IMR-90 (cell line): ENCODE measurements at regions not wholly inside any gene's neighbourhood (a gene's known extent, or its start where the extent isn't known, plus 50 kb on each side); places are given as distances from the start of the nearest gene placed in this dataset.

Experiments used
- ATAC-seq: fragments of 200-7000 bp; cut with Tn5 transposase; 2 replicates; pipeline ENCODE4 v1.9.1; 2020; ENCODE audit warnings: low read depth, mild to moderate bottlenecking, moderate library complexity
- BruUV-seq: library from RNA; stranded (reverse); fragments of 400-500 nt; replicated peaks from 2 replicates; lab custom pipeline; 2021; lab: Mats Ljungman, UMichigan
- CTCF ChIA-PET: fragments of 300-600 bp; formaldehyde crosslinking; extraction: SDS; loops from one replicate; lab custom pipeline; 2021; ENCODE audit warnings: antibody characterized with exemption; lab: Yijun Ruan, JAX
- POLR2A ChIA-PET: fragments of 300-600 bp; sonication (Branson Sonifier 250); formaldehyde crosslinking; loops from one replicate; lab custom pipeline; 2022; ENCODE audit warnings: antibody characterized with exemption; ENCODE audit not compliant: unreplicated experiment; lab: Charles Lee
- DNase-seq: peaks from one replicate; pipeline ENCODE4 v3.0.0; 2013
- H2AFZ ChIP-seq: replicated peaks from 2 replicates; pipeline ENCODE3; 2013; ENCODE audit warnings: low read length, mild to moderate bottlenecking; ENCODE audit not compliant: poor library complexity
- H2AK5ac ChIP-seq: 2 replicates; pipeline ENCODE4 v1.6.1; 2013; ENCODE audit warnings: low read depth, low read length, inconsistent platforms
- H2AK9ac ChIP-seq: replicated peaks from 2 replicates; pipeline ENCODE3; 2013; ENCODE audit warnings: mild to moderate bottlenecking, low read depth, low read length, moderate library complexity; ENCODE audit not compliant: poor library complexity
- H2BK120ac ChIP-seq: 2 replicates; pipeline ENCODE4 v1.6.1; 2013; ENCODE audit warnings: low read depth, low read length, inconsistent platforms
- H2BK15ac ChIP-seq: 3 replicates; pipeline ENCODE4 v1.6.1; 2013; ENCODE audit warnings: low read depth, low read length, inconsistent platforms
- H2BK20ac ChIP-seq: 2 replicates; pipeline ENCODE4 v1.6.1; 2013; ENCODE audit warnings: low read depth, mild to moderate bottlenecking, inconsistent platforms, low read length, moderate library complexity
- H2BK5ac ChIP-seq: 2 replicates; pipeline ENCODE4 v1.6.1; 2013; ENCODE audit warnings: mild to moderate bottlenecking, low read depth, low read length, inconsistent platforms; ENCODE audit not compliant: poor library complexity, severe bottlenecking
- H3K14ac ChIP-seq: replicated peaks from 2 replicates; pipeline ENCODE4 v1.6.1; 2013; ENCODE audit warnings: low read depth, low read length, inconsistent platforms
- H3K18ac ChIP-seq: 2 replicates; pipeline ENCODE4 v1.6.1; 2013; ENCODE audit warnings: low read depth, low read length, control low read depth
- H3K23ac ChIP-seq: 2 replicates; pipeline ENCODE4 v1.6.1; 2013; ENCODE audit warnings: low read depth, low read length, inconsistent platforms
- H3K27ac ChIP-seq: 2 replicates; pipeline ENCODE4 v1.5.1; 2013; ENCODE audit warnings: mild to moderate bottlenecking, control low read depth, low read length; ENCODE audit not compliant: insufficient read depth
- H3K27me3 ChIP-seq: 2 replicates; pipeline ENCODE4 v1.6.1; 2013; ENCODE audit warnings: low read length; ENCODE audit not compliant: control insufficient read depth, insufficient read depth
- H3K36me3 ChIP-seq: 2 replicates; pipeline ENCODE4 v1.6.1; 2013; ENCODE audit warnings: low read length, mixed read lengths; ENCODE audit not compliant: control insufficient read depth, insufficient read depth
- H3K4ac ChIP-seq: 2 replicates; pipeline ENCODE4 v1.6.1; 2013; ENCODE audit warnings: low read depth, low read length, inconsistent platforms
- H3K4me1 ChIP-seq: 2 replicates; pipeline ENCODE4 v1.6.1; 2013; ENCODE audit warnings: low read length, mixed read lengths; ENCODE audit not compliant: control insufficient read depth, insufficient read depth
- H3K4me2 ChIP-seq: 2 replicates; pipeline ENCODE4 v1.6.1; 2013; ENCODE audit warnings: low read depth, mild to moderate bottlenecking, control low read depth, low read length, moderate library complexity
- H3K4me3 ChIP-seq: 2 replicates; pipeline ENCODE4 v1.5.1; 2013; ENCODE audit warnings: low read depth, mild to moderate bottlenecking, control low read depth, low read length, moderate library complexity; ENCODE audit not compliant: insufficient read depth
- H3K56ac ChIP-seq: 2 replicates; pipeline ENCODE4 v1.6.1; 2013; ENCODE audit warnings: low read length, inconsistent platforms; ENCODE audit not compliant: insufficient read depth; ENCODE audit errors: extremely low read depth
- H3K79me1 ChIP-seq, 2 experiments: 2 replicates each; pipeline ENCODE4 v1.6.1; 2013; ENCODE audit warnings: low read length in 2 of 2, inconsistent platforms in 1 of 2, low read depth in 1 of 2
- H3K9ac ChIP-seq: 2 replicates; pipeline ENCODE4 v1.6.1; 2013; ENCODE audit warnings: low read depth, low read length, control low read depth
- H3K9me1 ChIP-seq: 2 replicates; pipeline ENCODE4 v1.6.1; 2013; ENCODE audit warnings: low read length, inconsistent platforms; ENCODE audit not compliant: insufficient read depth
- H3K9me3 ChIP-seq: 2 replicates; pipeline ENCODE4 v1.6.1; 2013; ENCODE audit warnings: low read length; ENCODE audit not compliant: control insufficient read depth, insufficient read depth
- H4K20me1 ChIP-seq: 2 replicates; pipeline ENCODE4 v1.6.1; 2013; ENCODE audit warnings: low read length, inconsistent platforms; ENCODE audit not compliant: insufficient read depth
- H4K5ac ChIP-seq: 2 replicates; pipeline ENCODE4 v1.6.1; 2013; ENCODE audit warnings: mild to moderate bottlenecking, low read depth, low read length, control low read depth
- H4K8ac ChIP-seq, 2 experiments: 2 replicates each; pipeline ENCODE4 v1.6.1; 2013; ENCODE audit warnings: low read depth in 2 of 2, low read length in 2 of 2, control low read depth in 1 of 2, inconsistent platforms in 1 of 2
- H4K91ac ChIP-seq: 2 replicates; pipeline ENCODE4 v1.6.1; 2013; ENCODE audit warnings: low read depth, low read length, inconsistent platforms; ENCODE audit not compliant: insufficient read depth
- CTCF ChIP-seq: conservative IDR thresholded peaks from 2 replicates; pipeline ENCODE4 v1.5.1; 2012; ENCODE audit warnings: mild to moderate bottlenecking, low read depth, low read length, improper control_type of control experiment
- WGBS, 2 experiments: methylation state at CpG; one replicate each; pipeline versions ENCODE4 v1.1.5 to v1.1.7; 2013; ENCODE audit warnings: missing lambda C conversion rate in 2 of 2; ENCODE audit not compliant: insufficient read length in 1 of 2; ENCODE audit errors: extremely low coverage in 2 of 2; 5-methylcytosine and 5-hydroxymethylcytosine counted together
- dilution Hi-C: fragments of 300-500 bp; cut with HindIII; formaldehyde crosslinking; loops from one replicate; pipeline ENCODE4 v1.14.3; 2018; ENCODE audit warnings: low sequenced_read_pairs; ENCODE audit not compliant: unreplicated experiment
- in situ Hi-C: fragments of 300-500 bp; cut with MboI; formaldehyde crosslinking; loops from 3 replicates; pipeline ENCODE4 v1.14.3; 2019; ENCODE audit warnings: low sequenced_read_pairs, inconsistent platforms, mixed read lengths
- intact Hi-C: fragments of 100-400 bp; cut with micrococcal nuclease; formaldehyde crosslinking; loops from 2 replicates; pipeline ENCODE4 v1.10.0; 2022

- H4K20me1 ChIP-seq, result no peaks in the 10 kb centered on the region
- no peaks in the 10 kb centered on the region for H3K27me3 ChIP-seq
- no peaks in the 10 kb centered on the region for H3K36me3 ChIP-seq
- no peak overlapping the region for H3K18ac ChIP-seq
- no peaks in the 10 kb centered on the region for H3K9me1 ChIP-seq
- CTCF ChIA-PET, result no interaction called here
- no peak overlapping the region for H3K23ac ChIP-seq
- no TSS peak for BruUV-seq
- no peak overlapping the region for H3K14ac ChIP-seq
- no peak overlapping the region for H2AK5ac ChIP-seq
- H3K9ac ChIP-seq, result no peak overlapping the region
- no peak overlapping the region for H2BK20ac ChIP-seq
- no peak overlapping the region for H3K56ac ChIP-seq
- H3K79me1 ChIP-seq, result no peaks in the 10 kb centered on the region
- in situ Hi-C loops (no loop called here), intact Hi-C loops (no loop called here), dilution Hi-C loops (no loop called here)
- no peak overlapping the region for H3K4me2 ChIP-seq
- no peak overlapping the region for H2BK5ac ChIP-seq
- no peak overlapping the region for H3K4me3 ChIP-seq
- no peak overlapping the region for H3K4ac ChIP-seq
- DNase-seq (peak; percentile 63), ATAC-seq (no peak)
- H3K9me3 ChIP-seq, result peaks cover 2% of the 10 kb centered on the region; the same call in 1 of the 2 replicates
- no peak overlapping the region for H4K8ac ChIP-seq
- no peak overlapping the region for H4K5ac ChIP-seq
- no peak for TF ChIP-seq CTCF
- H2AK9ac ChIP-seq, result no peak overlapping the region
- no peak overlapping the region for H2BK120ac ChIP-seq
- 100% methylated on average over 1 of the region's 4 CpGs; no CpG with 5 or more reads in 1 of the 2 experiments for WGBS, 2 experiments
- H3K27ac ChIP-seq, result no peak overlapping the region
- POLR2A ChIA-PET, result no interaction called here
- H2AFZ ChIP-seq, result no peak overlapping the region
- peaks cover 4% of the 10 kb centered on the region for H3K4me1 ChIP-seq
- H4K91ac ChIP-seq, result no peak overlapping the region
- no peak overlapping the region for H2BK15ac ChIP-seq
Observed at GRCh38 chr6:112927641-112928320, 580.7 kb downstream of the RFPL4B start.
